ENCODE measurements at regions not wholly inside any gene's neighbourhood (a gene's known extent, or its start where the extent isn't known, plus 50 kb on each side); places are given as distances from the start of the nearest gene placed in this dataset.

- 23 to 27% methylated on average over 2 of the region's 2 CpGs for WGBS, 2 donors
- no peak overlapping the region for H3K4me3 ChIP-seq
- no peaks in the 10 kb centered on the region for H3K27me3 ChIP-seq
- no peaks in the 10 kb centered on the region for H3K36me3 ChIP-seq
- peak overlapping the region in 2 of 4 donors; percentile 38 to 43 for H3K27ac ChIP-seq
- no peaks in the 10 kb centered on the region for H3K4me1 ChIP-seq
- H3K9me3 ChIP-seq: no peaks in the 10 kb centered on the region
- TF ChIP-seq CTCF (IDR thresholded peaks at IDR 0.05): no peak
- TF ChIP-seq POLR2A (IDR thresholded peaks at IDR 0.05): no peak
- intact Hi-C loops (cut with DNase I): no loop called here
- no peak for DNase-seq
These were observed 720.9 kb downstream of the AACS start for GRCh38 chr12:125786143-125786542.

- Histone ChIP-seq H3K27me3 (no peaks in the 10 kb centered on the region), H3K27ac (no peak overlapping the region), H3K36me3 (no peaks in the 10 kb centered on the region), H3K9me3 (no peaks in the 10 kb centered on the region), H3K4me1 (no peaks in the 10 kb centered on the region), H3K4me3 (no peak overlapping the region)
- intact Hi-C loops (cut with DNase I): no loop called here
- no peak for TF ChIP-seq POLR2A (IDR thresholded peaks at IDR 0.05)
- TF ChIP-seq CTCF (IDR thresholded peaks at IDR 0.05): no peak
- DNase-seq: no peak
- 24 to 29% methylated on average over 3 of the region's 3 CpGs for WGBS, 2 donors
These were observed 729.2 kb downstream of the AACS start for GRCh38 chr12:125794401-125794800.

GRCh38 chr12:125797421-125798175 lies 732.4 kb downstream of the AACS start:
- Histone ChIP-seq H3K9me3 (no peaks in the 10 kb centered on the region), H3K27ac (no peak overlapping the region), H3K4me3 (no peak overlapping the region), H3K27me3 (no peaks in the 10 kb centered on the region), H3K4me1 (no peaks in the 10 kb centered on the region), H3K36me3 (no peaks in the 10 kb centered on the region)
- 60 to 71% methylated on average over 4 of the region's 4 CpGs for WGBS, 2 donors
- intact Hi-C loops (cut with DNase I): no loop called here
- no peak for DNase-seq
- TF ChIP-seq POLR2A (IDR thresholded peaks at IDR 0.05): no peak
- no peak for TF ChIP-seq CTCF (IDR thresholded peaks at IDR 0.05)

GRCh38 chr12:125804660-125805059 lies 739.4 kb downstream of the AACS start:
- H3K4me1 ChIP-seq: no peaks in the 10 kb centered on the region
- DNase-seq: no peak
- no peak overlapping the region for H3K4me3 ChIP-seq
- WGBS, 2 donors: 78 to 86% methylated on average over 5 to 7 of the region's 7 CpGs
- no peaks in the 10 kb centered on the region for H3K36me3 ChIP-seq
- intact Hi-C loops (cut with DNase I): no loop called here
- no peaks in the 10 kb centered on the region for H3K9me3 ChIP-seq
- no peaks in the 10 kb centered on the region for H3K27me3 ChIP-seq
- H3K27ac ChIP-seq: no peak overlapping the region
- TF ChIP-seq CTCF (IDR thresholded peaks at IDR 0.05) (no peak), POLR2A (IDR thresholded peaks at IDR 0.05) (no peak)

GRCh38 chr12:125824276-125824675 lies 759.0 kb downstream of the AACS start:
- no peak for TF ChIP-seq POLR2A (IDR thresholded peaks at IDR 0.05)
- no peak for TF ChIP-seq CTCF (IDR thresholded peaks at IDR 0.05)
- Histone ChIP-seq H3K9me3 (no peaks in the 10 kb centered on the region), H3K27ac (no peak overlapping the region), H3K27me3 (no peaks in the 10 kb centered on the region), H3K4me3 (no peak overlapping the region), H3K4me1 (no peaks in the 10 kb centered on the region), H3K36me3 (no peaks in the 10 kb centered on the region)
- intact Hi-C loops (cut with DNase I): no loop called here
- 71 to 79% methylated on average over 2 of the region's 2 CpGs for WGBS, 2 donors
- no peak for DNase-seq
